H9 (cell line): ENCODE measurements at regions not wholly inside any gene's neighbourhood (a gene's known extent, or its start where the extent isn't known, plus 50 kb on each side); places are given as distances from the start of the nearest gene placed in this dataset.

Source experiments
- DNase-seq: peaks from one replicate; pipeline ENCODE4 v3.0.0-alpha.2; 2017
- H2AFZ ChIP-seq: one replicate; pipeline ENCODE4 v1.6.1; 2013; ENCODE audit warnings: mild to moderate bottlenecking, low read length, control low read depth, moderate library complexity
- H2AK5ac ChIP-seq: 2 replicates; pipeline ENCODE4 v1.6.1; 2013; ENCODE audit warnings: low read length, control low read depth, mixed read lengths; ENCODE audit not compliant: insufficient read length
- H2BK120ac ChIP-seq: one replicate; pipeline ENCODE4 v1.6.1; 2013; ENCODE audit warnings: low read depth, mild to moderate bottlenecking, low read length, control low read depth, inconsistent platforms; ENCODE audit not compliant: poor library complexity, severe bottlenecking
- H2BK12ac ChIP-seq: 2 replicates; pipeline ENCODE4 v1.6.1; 2013; ENCODE audit warnings: low read length, control low read depth, mixed read lengths, low read depth; ENCODE audit not compliant: insufficient read length
- H2BK15ac ChIP-seq: 2 replicates; pipeline ENCODE4 v1.6.1; 2013; ENCODE audit warnings: low read depth, low read length, control low read depth
- H2BK20ac ChIP-seq: one replicate; pipeline ENCODE4 v1.6.1; 2013; ENCODE audit warnings: low read depth, mild to moderate bottlenecking, low read length, control low read depth, inconsistent platforms; ENCODE audit not compliant: poor library complexity, severe bottlenecking
- H2BK5ac ChIP-seq: 2 replicates; pipeline ENCODE4 v1.6.1; 2013; ENCODE audit warnings: low read length, control low read depth, mixed read lengths; ENCODE audit not compliant: insufficient read length
- H3K14ac ChIP-seq: 2 replicates; pipeline ENCODE4 v1.6.1; 2013; ENCODE audit warnings: low read length, control low read depth; ENCODE audit not compliant: insufficient read depth
- H3K18ac ChIP-seq: 2 replicates; pipeline ENCODE4 v1.6.1; 2013; ENCODE audit warnings: low read depth, mild to moderate bottlenecking, mixed read lengths, low read length, control low read depth; ENCODE audit not compliant: insufficient read length
- H3K23ac ChIP-seq: 2 replicates; pipeline ENCODE4 v1.6.1; 2013; ENCODE audit warnings: low read length, control low read depth, mixed read lengths, low read depth; ENCODE audit not compliant: insufficient read length
- H3K23me2 ChIP-seq: 2 replicates; pipeline ENCODE4 v1.6.1; 2013; ENCODE audit warnings: low read depth, mild to moderate bottlenecking, mixed read lengths, low read length, control low read depth; ENCODE audit not compliant: insufficient read length, poor library complexity, severe bottlenecking
- H3K27ac ChIP-seq: 2 replicates; pipeline ENCODE4 v1.5.1; 2013; ENCODE audit warnings: low read length, control low read depth, mixed read lengths, low read depth; ENCODE audit not compliant: insufficient read length
- H3K27me3 ChIP-seq: 2 replicates; pipeline ENCODE4 v1.6.1; 2013; ENCODE audit warnings: low read length, control low read depth, inconsistent platforms; ENCODE audit not compliant: insufficient read depth
- H3K4ac ChIP-seq: 2 replicates; pipeline ENCODE4 v1.6.1; 2013; ENCODE audit warnings: low read depth, mild to moderate bottlenecking, control low read depth, inconsistent platforms, low read length, moderate library complexity
- H3K4me1 ChIP-seq: 2 replicates; pipeline ENCODE4 v1.6.1; 2013; ENCODE audit warnings: low read length, control low read depth, inconsistent platforms; ENCODE audit not compliant: insufficient read depth
- H3K4me2 ChIP-seq: 2 replicates; pipeline ENCODE4 v1.6.1; 2013; ENCODE audit warnings: low read length, control low read depth, mixed read lengths; ENCODE audit not compliant: insufficient read length, insufficient read depth
- H3K56ac ChIP-seq: 2 replicates; pipeline ENCODE4 v1.6.1; 2013; ENCODE audit warnings: low read depth, mild to moderate bottlenecking, mixed read lengths, low read length, control low read depth; ENCODE audit not compliant: insufficient read length
- H3K79me1 ChIP-seq: 2 replicates; pipeline ENCODE4 v1.6.1; 2013; ENCODE audit warnings: low read depth, mild to moderate bottlenecking, moderate library complexity, low read length, control low read depth, inconsistent platforms; ENCODE audit not compliant: insufficient read depth, poor library complexity, severe bottlenecking
- H3K79me2 ChIP-seq: 2 replicates; pipeline ENCODE4 v1.6.1; 2013; ENCODE audit warnings: low read length, control low read depth, inconsistent platforms; ENCODE audit not compliant: insufficient read depth
- H3K9ac ChIP-seq: 2 replicates; pipeline ENCODE4 v1.6.1; 2013; ENCODE audit warnings: low read length, control low read depth, mixed read lengths; ENCODE audit not compliant: insufficient read length; ENCODE audit errors: extremely low read depth
- H3K9me3 ChIP-seq: one replicate; pipeline ENCODE4 v1.6.1; 2013; ENCODE audit warnings: low read depth, low read length, inconsistent platforms; ENCODE audit not compliant: control insufficient read depth
- H3T11ph ChIP-seq: one replicate; pipeline ENCODE4 v1.6.1; 2013; ENCODE audit warnings: mild to moderate bottlenecking, low read length, control low read depth, inconsistent platforms
- H4K20me1 ChIP-seq: one replicate; pipeline ENCODE4 v1.6.1; 2013; ENCODE audit not compliant: control insufficient read depth, insufficient read length, insufficient read depth
- H4K5ac ChIP-seq: 2 replicates; pipeline ENCODE4 v1.6.1; 2013; ENCODE audit warnings: low read depth, mild to moderate bottlenecking, mixed read lengths, low read length, control low read depth; ENCODE audit not compliant: insufficient read length
- H4K8ac ChIP-seq: replicated peaks from 2 replicates; pipeline ENCODE4 v1.6.1; 2013; ENCODE audit warnings: low read length, control low read depth, mixed read lengths, low read depth; ENCODE audit not compliant: insufficient read length
- H4K91ac ChIP-seq: 2 replicates; pipeline ENCODE4 v1.6.1; 2013; ENCODE audit warnings: low read depth, mild to moderate bottlenecking, moderate library complexity, mixed read lengths, low read length, control low read depth; ENCODE audit not compliant: insufficient read length
- H3K27ac Mint-ChIP-seq, 3 experiments: 2 replicates in 2 of 3; 3 replicates in 1 of 3; pipeline ENCODE4 v1.8.0; 2020 to 2021; ENCODE audit warnings: mixed read lengths in 3 of 3, mild to moderate bottlenecking in 1 of 3, moderate library complexity in 1 of 3
- H3K27me3 Mint-ChIP-seq: 2 replicates; pipeline ENCODE4 v1.8.0; 2021; ENCODE audit warnings: low read depth, mild to moderate bottlenecking, moderate library complexity, mixed read lengths
- H3K36me3 Mint-ChIP-seq, 3 experiments: 2 replicates in 2 of 3; 3 replicates in 1 of 3; pipeline ENCODE4 v1.8.0; 2020 to 2021; ENCODE audit warnings: low read depth in 3 of 3, mixed read lengths in 3 of 3; ENCODE audit not compliant: insufficient read depth in 1 of 3
- H3K4me1 Mint-ChIP-seq, 2 experiments: 2 replicates each; pipeline ENCODE4 v1.8.0; 2020; ENCODE audit warnings: mixed read lengths in 2 of 2
- H3K4me3 Mint-ChIP-seq, 2 experiments: 2 replicates in 1 of 2; 3 replicates in 1 of 2; pipeline ENCODE4 v1.8.0; 2020 to 2021; ENCODE audit warnings: mild to moderate bottlenecking in 2 of 2, mixed read lengths in 2 of 2, moderate library complexity in 1 of 2
- H3K9me3 Mint-ChIP-seq, 2 experiments: 2 replicates in 1 of 2; 3 replicates in 1 of 2; pipeline ENCODE4 v1.8.0; 2020; ENCODE audit warnings: mild to moderate bottlenecking in 2 of 2, mixed read lengths in 2 of 2, moderate library complexity in 1 of 2
- WGBS: extraction: QIAGEN DNeasy Blood & Tissue Kit; methylation state at CpG from one replicate; pipeline ENCODE4 v1.1.7; 2013; ENCODE audit warnings: missing lambda C conversion rate, low lambda C conversion rate, mixed read lengths; ENCODE audit not compliant: insufficient read length; ENCODE audit errors: extremely low coverage; 5-methylcytosine and 5-hydroxymethylcytosine counted together
- TF ChIP-seq, protein P1 (sequence below): fragments of 200-600 bp; sonication (generic); conservative IDR thresholded peaks from 3 replicates; pipeline ENCODE4 v1.8.0; 2021; ENCODE audit warnings: antibody characterized with exemption, mild to moderate bottlenecking

GRCh38 chr1:193486671-193487229 is 300.3 kb upstream of the B3GALT2 start:
- H3K18ac ChIP-seq = no peak overlapping the region
- H3K9ac ChIP-seq = no peak overlapping the region
- no peak overlapping the region for H2BK120ac ChIP-seq
- H3K9me3 ChIP-seq = no peaks in the 10 kb centered on the region
- H3K14ac ChIP-seq = no peak overlapping the region
- H2BK12ac ChIP-seq = no peak overlapping the region
- 0 out of 7 replicates have a peak, but pooled peaks cover 0 to 4% (median 0%) of the 10 kb centered on the region in 3 experiments for H3K36me3 Mint-ChIP-seq
- no peak overlapping the region for H2BK20ac ChIP-seq
- H3K27ac ChIP-seq = no peak overlapping the region
- no peak overlapping the region for H3K56ac ChIP-seq
- H4K8ac ChIP-seq = no peak overlapping the region
- H3K4me2 ChIP-seq = no peak overlapping the region
- no peaks in the 10 kb centered on the region for H3K27me3 ChIP-seq
- no peak overlapping the region for H2BK15ac ChIP-seq
- H3K23me2 ChIP-seq = no peaks in the 10 kb centered on the region
- H2BK5ac ChIP-seq = no peak overlapping the region
- 0 out of 4 replicates have a peak, but pooled peaks cover 0 to 3% of the 10 kb centered on the region in 2 experiments for H3K4me1 Mint-ChIP-seq
- H3K4me3 Mint-ChIP-seq = no peak overlapping the region
- H4K91ac ChIP-seq = no peak overlapping the region
- no peak overlapping the region for H2AK5ac ChIP-seq
- H3K4ac ChIP-seq = no peak overlapping the region
- H3K79me1 ChIP-seq = no peaks in the 10 kb centered on the region
- no peaks in the 10 kb centered on the region for H3K4me1 ChIP-seq
- peaks cover 0 to 2% of the 10 kb centered on the region in 2 experiments; a peak in 2 of 5 replicates for H3K9me3 Mint-ChIP-seq
- no peaks in the 10 kb centered on the region for H4K20me1 ChIP-seq
- no peak overlapping the region for H2AFZ ChIP-seq
- WGBS = no CpG with 5 or more reads among the region's 1 CpG
- H3K27me3 Mint-ChIP-seq = no peaks in the 10 kb centered on the region
- H3K79me2 ChIP-seq = no peaks in the 10 kb centered on the region
- no peak overlapping the region for H3K23ac ChIP-seq
- H4K5ac ChIP-seq = no peak overlapping the region
- no peak overlapping the region for H3T11ph ChIP-seq
- no peak for DNase-seq
- H3K27ac Mint-ChIP-seq = peak overlapping the region in 1 of 3 experiments; percentile 30; a peak in 2 of 7 replicates
- TF ChIP-seq, protein P1, sequence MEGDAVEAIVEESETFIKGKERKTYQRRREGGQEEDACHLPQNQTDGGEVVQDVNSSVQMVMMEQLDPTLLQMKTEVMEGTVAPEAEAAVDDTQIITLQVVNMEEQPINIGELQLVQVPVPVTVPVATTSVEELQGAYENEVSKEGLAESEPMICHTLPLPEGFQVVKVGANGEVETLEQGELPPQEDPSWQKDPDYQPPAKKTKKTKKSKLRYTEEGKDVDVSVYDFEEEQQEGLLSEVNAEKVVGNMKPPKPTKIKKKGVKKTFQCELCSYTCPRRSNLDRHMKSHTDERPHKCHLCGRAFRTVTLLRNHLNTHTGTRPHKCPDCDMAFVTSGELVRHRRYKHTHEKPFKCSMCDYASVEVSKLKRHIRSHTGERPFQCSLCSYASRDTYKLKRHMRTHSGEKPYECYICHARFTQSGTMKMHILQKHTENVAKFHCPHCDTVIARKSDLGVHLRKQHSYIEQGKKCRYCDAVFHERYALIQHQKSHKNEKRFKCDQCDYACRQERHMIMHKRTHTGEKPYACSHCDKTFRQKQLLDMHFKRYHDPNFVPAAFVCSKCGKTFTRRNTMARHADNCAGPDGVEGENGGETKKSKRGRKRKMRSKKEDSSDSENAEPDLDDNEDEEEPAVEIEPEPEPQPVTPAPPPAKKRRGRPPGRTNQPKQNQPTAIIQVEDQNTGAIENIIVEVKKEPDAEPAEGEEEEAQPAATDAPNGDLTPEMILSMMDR = no peak
